GM23338 (cell line): ENCODE measurements at regions not wholly inside any gene's neighbourhood (a gene's known extent, or its start where the extent isn't known, plus 50 kb on each side); places are given as distances from the start of the nearest gene placed in this dataset.

Experiments used
- ATAC-seq: fragments of 200-7000 bp; cut with Tn5 transposase; 3 replicates; pipeline ENCODE4 v1.9.1; 2020
- DNase-seq: peaks from one replicate; pipeline ENCODE4 v3.0.0-alpha.2; 2015; ENCODE audit warnings: low spot score
- H2AFZ ChIP-seq: fragments of 200-600 bp; sonication (generic); 2 replicates; pipeline ENCODE4 v1.8.0; 2016; ENCODE audit warnings: antibody characterized with exemption, mild to moderate bottlenecking, moderate library complexity
- H3F3A ChIP-seq: fragments of 200-600 bp; sonication (generic); replicated peaks from 2 replicates; pipeline ENCODE4 v1.8.0; 2017; ENCODE audit warnings: antibody characterized with exemption, mixed run types, low read depth
- H3K27ac ChIP-seq: fragments of 200-600 bp; sonication (generic); 2 replicates; pipeline ENCODE4 v1.6.1; 2016; ENCODE audit warnings: low read depth
- H3K27me3 ChIP-seq: fragments of 200-600 bp; sonication (generic); 2 replicates; pipeline ENCODE4 v1.8.0; 2016; ENCODE audit warnings: mild to moderate bottlenecking, mixed run types, moderate library complexity; ENCODE audit not compliant: insufficient read depth
- H3K36me3 ChIP-seq: fragments of 200-600 bp; sonication (generic); 2 replicates; pipeline ENCODE4 v1.8.0; 2016; ENCODE audit warnings: mild to moderate bottlenecking; ENCODE audit not compliant: insufficient read depth
- H3K4me1 ChIP-seq: fragments of 200-600 bp; sonication (generic); 2 replicates; pipeline ENCODE4 v1.8.0; 2016; ENCODE audit warnings: mild to moderate bottlenecking, moderate library complexity; ENCODE audit not compliant: insufficient read depth
- H3K4me2 ChIP-seq: fragments of 200-600 bp; sonication (generic); 2 replicates; pipeline ENCODE4 v1.7.1; 2017; ENCODE audit warnings: mixed run types
- H3K4me3 ChIP-seq: fragments of 200-600 bp; sonication (generic); 2 replicates; pipeline ENCODE4 v1.6.1; 2016; ENCODE audit warnings: mixed run types
- H3K79me2 ChIP-seq: fragments of 200-600 bp; sonication (generic); replicated peaks from 2 replicates; pipeline ENCODE4 v1.8.0; 2017; ENCODE audit warnings: mild to moderate bottlenecking; ENCODE audit not compliant: insufficient read depth
- H3K9me2 ChIP-seq: fragments of 200-600 bp; sonication (generic); 2 replicates; pipeline ENCODE4 v1.8.0; 2017; ENCODE audit not compliant: insufficient read depth
- H4K20me1 ChIP-seq: fragments of 200-600 bp; sonication (generic); replicated peaks from 2 replicates; pipeline ENCODE4 v1.8.0; 2017; ENCODE audit warnings: mild to moderate bottlenecking; ENCODE audit not compliant: insufficient read depth
- H3K27ac Mint-ChIP-seq: 2 replicates; pipeline ENCODE4 v1.8.0; 2020; ENCODE audit warnings: inconsistent platforms, mild to moderate bottlenecking, moderate library complexity, mixed read lengths
- H3K27me3 Mint-ChIP-seq: 3 replicates; pipeline ENCODE4 v1.8.0; 2022; ENCODE audit warnings: low read depth, mild to moderate bottlenecking, moderate library complexity, mixed read lengths, inconsistent platforms; ENCODE audit not compliant: insufficient read depth, poor library complexity
- H3K36me3 Mint-ChIP-seq: 3 replicates; pipeline ENCODE4 v1.8.0; 2021; ENCODE audit warnings: low read depth, mild to moderate bottlenecking, inconsistent platforms, moderate library complexity, mixed read lengths
- H3K4me1 Mint-ChIP-seq: 3 replicates; pipeline ENCODE4 v1.8.0; 2020; ENCODE audit warnings: mild to moderate bottlenecking, inconsistent platforms, mixed read lengths
- H3K4me3 Mint-ChIP-seq: 3 replicates; pipeline ENCODE4 v1.8.0; 2021; ENCODE audit warnings: moderate library complexity, mild to moderate bottlenecking, inconsistent platforms, mixed read lengths
- H3K9me3 Mint-ChIP-seq: 3 replicates; pipeline ENCODE4 v1.8.0; 2020; ENCODE audit warnings: moderate library complexity, mild to moderate bottlenecking, inconsistent platforms, mixed read lengths
- EZH2phosphoT487 ChIP-seq: fragments of 200-600 bp; sonication (generic); IDR thresholded peaks from one replicate; pipeline ENCODE4 v1.8.1; 2018; ENCODE audit warnings: antibody characterized with exemption; ENCODE audit not compliant: unreplicated experiment
- POLR2AphosphoS5 ChIP-seq: IDR thresholded peaks from 2 replicates; pipeline ENCODE4 v1.6.1; 2016; ENCODE audit warnings: antibody characterized with exemption, low read depth
- STAT1 ChIP-seq: IDR thresholded peaks from one replicate; pipeline ENCODE4 v1.6.1; 2016; ENCODE audit warnings: antibody characterized with exemption; ENCODE audit not compliant: unreplicated experiment
- ZNF114 ChIP-seq: fragments of 250-450 bp; sonication (Bioruptor Pico); IDR thresholded peaks from 2 replicates; pipeline ENCODE4 v1.5.0; 2020; ENCODE audit warnings: mild to moderate bottlenecking, moderate library complexity
- TF ChIP-seq, protein P1 (sequence below), 2 experiments: fragments of 200-600 bp in 1 of 2; sonication (generic) in 1 of 2; conservative IDR thresholded peaks; 2 replicates each; pipeline versions ENCODE4 v1.5.1 to v1.6.1; 2016 to 2017; ENCODE audit warnings: antibody characterized with exemption in 2 of 2, low read depth in 2 of 2, mild to moderate bottlenecking in 2 of 2, moderate library complexity in 1 of 2
- TF ChIP-seq, protein P2 (sequence below): fragments of 250-450 bp; sonication (Bioruptor Pico); IDR thresholded peaks from 2 replicates; pipeline ENCODE4 v1.5.0; 2020; ENCODE audit warnings: mild to moderate bottlenecking, moderate library complexity
- TF ChIP-seq, protein P3 (sequence below): IDR thresholded peaks from 2 replicates; pipeline ENCODE4 v1.6.1; 2016; ENCODE audit warnings: antibody characterized with exemption
- TF ChIP-seq, protein P4 (sequence below): IDR thresholded peaks from one replicate; pipeline ENCODE4 v1.6.1; 2018; ENCODE audit warnings: antibody characterized with exemption; ENCODE audit not compliant: unreplicated experiment

DNA sequence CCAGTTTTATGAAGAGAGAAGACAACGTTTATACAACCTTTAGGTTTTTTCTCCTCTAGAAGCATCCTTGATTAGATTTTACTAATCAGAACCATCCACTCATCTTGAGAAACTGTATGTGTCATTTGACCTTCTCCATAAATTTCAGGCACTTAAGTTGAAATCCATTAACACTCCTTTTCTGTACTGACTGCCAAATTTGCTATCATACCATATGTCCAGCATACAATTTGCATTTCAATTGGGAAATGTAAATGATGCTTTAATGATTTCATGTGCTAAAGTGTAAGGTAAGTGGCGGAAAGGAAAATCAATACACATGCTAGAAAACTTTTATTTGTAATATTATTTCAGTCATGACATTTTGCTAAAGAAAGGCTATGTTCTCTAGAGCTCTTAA lies 731.6 kb downstream of the GBE1 start:
- no peak overlapping the region for H3K4me3 ChIP-seq
- H3K4me1 ChIP-seq, result no peaks in the 10 kb centered on the region
- no peak overlapping the region for H2AFZ ChIP-seq
- H3K36me3 ChIP-seq, result no peaks in the 10 kb centered on the region
- H3K4me2 ChIP-seq, result no peak overlapping the region
- H3K9me2 ChIP-seq, result no peaks in the 10 kb centered on the region; the same call in 1 of the 2 replicates
- H3K4me3 Mint-ChIP-seq, result no peak overlapping the region
- no peaks in the 10 kb centered on the region for H3K9me3 Mint-ChIP-seq
- ATAC-seq, result no peak
- no peaks in the 10 kb centered on the region; the same call in 2 of the 3 replicates for H3K36me3 Mint-ChIP-seq
- no peaks in the 10 kb centered on the region for H4K20me1 ChIP-seq
- no peak overlapping the region for H3K27ac ChIP-seq
- no peaks in the 10 kb centered on the region for H3K79me2 ChIP-seq
- H3K27me3 Mint-ChIP-seq, result no peaks in the 10 kb centered on the region
- TF ChIP-seq ZNF114 (CRISPR knock-in tag) (no peak), EZH2phosphoT487 (no peak)
- TF ChIP-seq, protein P1, sequence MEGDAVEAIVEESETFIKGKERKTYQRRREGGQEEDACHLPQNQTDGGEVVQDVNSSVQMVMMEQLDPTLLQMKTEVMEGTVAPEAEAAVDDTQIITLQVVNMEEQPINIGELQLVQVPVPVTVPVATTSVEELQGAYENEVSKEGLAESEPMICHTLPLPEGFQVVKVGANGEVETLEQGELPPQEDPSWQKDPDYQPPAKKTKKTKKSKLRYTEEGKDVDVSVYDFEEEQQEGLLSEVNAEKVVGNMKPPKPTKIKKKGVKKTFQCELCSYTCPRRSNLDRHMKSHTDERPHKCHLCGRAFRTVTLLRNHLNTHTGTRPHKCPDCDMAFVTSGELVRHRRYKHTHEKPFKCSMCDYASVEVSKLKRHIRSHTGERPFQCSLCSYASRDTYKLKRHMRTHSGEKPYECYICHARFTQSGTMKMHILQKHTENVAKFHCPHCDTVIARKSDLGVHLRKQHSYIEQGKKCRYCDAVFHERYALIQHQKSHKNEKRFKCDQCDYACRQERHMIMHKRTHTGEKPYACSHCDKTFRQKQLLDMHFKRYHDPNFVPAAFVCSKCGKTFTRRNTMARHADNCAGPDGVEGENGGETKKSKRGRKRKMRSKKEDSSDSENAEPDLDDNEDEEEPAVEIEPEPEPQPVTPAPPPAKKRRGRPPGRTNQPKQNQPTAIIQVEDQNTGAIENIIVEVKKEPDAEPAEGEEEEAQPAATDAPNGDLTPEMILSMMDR (conservative IDR thresholded peaks at IDR 0.05; ENCODE audit: low read depth in 2 of 2), result no peak
- H3F3A ChIP-seq, result no peaks in the 10 kb centered on the region
- no peak overlapping the region for H3K27ac Mint-ChIP-seq
- H3K4me1 Mint-ChIP-seq, result no peaks in the 10 kb centered on the region
- no peak for DNase-seq
- no peaks in the 10 kb centered on the region for H3K27me3 ChIP-seq

DNA sequence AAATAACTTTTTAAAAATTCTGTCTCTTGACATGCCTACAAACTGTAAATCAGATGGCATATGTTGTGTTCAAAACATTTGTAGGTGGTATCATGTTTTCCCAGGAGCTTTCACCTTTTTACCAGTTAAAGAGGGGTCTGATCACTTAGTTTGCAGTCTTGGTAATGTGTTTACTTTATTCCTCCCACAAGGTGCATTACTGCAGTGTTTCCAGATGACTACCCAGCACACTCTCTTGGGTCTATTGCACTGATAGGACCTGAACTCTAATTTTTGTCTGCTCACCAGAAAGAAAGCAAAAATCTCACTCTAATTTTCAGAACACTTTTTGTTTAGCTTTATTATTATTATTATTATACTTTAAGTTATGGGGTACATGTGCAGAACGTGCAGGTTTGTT lies 734.1 kb downstream of the GBE1 start:
- Histone ChIP-seq H3K9me2 (no peaks in the 10 kb centered on the region), H3K79me2 (no peaks in the 10 kb centered on the region), H4K20me1 (no peaks in the 10 kb centered on the region), H3K27ac (no peak overlapping the region), H3K4me2 (no peak overlapping the region), H3K4me3 (no peak overlapping the region), H3K36me3 (no peaks in the 10 kb centered on the region), H3K4me1 (no peaks in the 10 kb centered on the region), H2AFZ (no peak overlapping the region), H3K27me3 (no peaks in the 10 kb centered on the region), H3F3A (no peaks in the 10 kb centered on the region)
- Mint-ChIP-seq H3K27ac (no peak overlapping the region), H3K4me1 (no peaks in the 10 kb centered on the region), H3K4me3 (no peak overlapping the region), H3K36me3 (no peaks in the 10 kb centered on the region), H3K27me3 (no peaks in the 10 kb centered on the region), H3K9me3 (no peaks in the 10 kb centered on the region)
- DNase-seq (no peak), ATAC-seq (no peak)
- TF ChIP-seq, protein P2, sequence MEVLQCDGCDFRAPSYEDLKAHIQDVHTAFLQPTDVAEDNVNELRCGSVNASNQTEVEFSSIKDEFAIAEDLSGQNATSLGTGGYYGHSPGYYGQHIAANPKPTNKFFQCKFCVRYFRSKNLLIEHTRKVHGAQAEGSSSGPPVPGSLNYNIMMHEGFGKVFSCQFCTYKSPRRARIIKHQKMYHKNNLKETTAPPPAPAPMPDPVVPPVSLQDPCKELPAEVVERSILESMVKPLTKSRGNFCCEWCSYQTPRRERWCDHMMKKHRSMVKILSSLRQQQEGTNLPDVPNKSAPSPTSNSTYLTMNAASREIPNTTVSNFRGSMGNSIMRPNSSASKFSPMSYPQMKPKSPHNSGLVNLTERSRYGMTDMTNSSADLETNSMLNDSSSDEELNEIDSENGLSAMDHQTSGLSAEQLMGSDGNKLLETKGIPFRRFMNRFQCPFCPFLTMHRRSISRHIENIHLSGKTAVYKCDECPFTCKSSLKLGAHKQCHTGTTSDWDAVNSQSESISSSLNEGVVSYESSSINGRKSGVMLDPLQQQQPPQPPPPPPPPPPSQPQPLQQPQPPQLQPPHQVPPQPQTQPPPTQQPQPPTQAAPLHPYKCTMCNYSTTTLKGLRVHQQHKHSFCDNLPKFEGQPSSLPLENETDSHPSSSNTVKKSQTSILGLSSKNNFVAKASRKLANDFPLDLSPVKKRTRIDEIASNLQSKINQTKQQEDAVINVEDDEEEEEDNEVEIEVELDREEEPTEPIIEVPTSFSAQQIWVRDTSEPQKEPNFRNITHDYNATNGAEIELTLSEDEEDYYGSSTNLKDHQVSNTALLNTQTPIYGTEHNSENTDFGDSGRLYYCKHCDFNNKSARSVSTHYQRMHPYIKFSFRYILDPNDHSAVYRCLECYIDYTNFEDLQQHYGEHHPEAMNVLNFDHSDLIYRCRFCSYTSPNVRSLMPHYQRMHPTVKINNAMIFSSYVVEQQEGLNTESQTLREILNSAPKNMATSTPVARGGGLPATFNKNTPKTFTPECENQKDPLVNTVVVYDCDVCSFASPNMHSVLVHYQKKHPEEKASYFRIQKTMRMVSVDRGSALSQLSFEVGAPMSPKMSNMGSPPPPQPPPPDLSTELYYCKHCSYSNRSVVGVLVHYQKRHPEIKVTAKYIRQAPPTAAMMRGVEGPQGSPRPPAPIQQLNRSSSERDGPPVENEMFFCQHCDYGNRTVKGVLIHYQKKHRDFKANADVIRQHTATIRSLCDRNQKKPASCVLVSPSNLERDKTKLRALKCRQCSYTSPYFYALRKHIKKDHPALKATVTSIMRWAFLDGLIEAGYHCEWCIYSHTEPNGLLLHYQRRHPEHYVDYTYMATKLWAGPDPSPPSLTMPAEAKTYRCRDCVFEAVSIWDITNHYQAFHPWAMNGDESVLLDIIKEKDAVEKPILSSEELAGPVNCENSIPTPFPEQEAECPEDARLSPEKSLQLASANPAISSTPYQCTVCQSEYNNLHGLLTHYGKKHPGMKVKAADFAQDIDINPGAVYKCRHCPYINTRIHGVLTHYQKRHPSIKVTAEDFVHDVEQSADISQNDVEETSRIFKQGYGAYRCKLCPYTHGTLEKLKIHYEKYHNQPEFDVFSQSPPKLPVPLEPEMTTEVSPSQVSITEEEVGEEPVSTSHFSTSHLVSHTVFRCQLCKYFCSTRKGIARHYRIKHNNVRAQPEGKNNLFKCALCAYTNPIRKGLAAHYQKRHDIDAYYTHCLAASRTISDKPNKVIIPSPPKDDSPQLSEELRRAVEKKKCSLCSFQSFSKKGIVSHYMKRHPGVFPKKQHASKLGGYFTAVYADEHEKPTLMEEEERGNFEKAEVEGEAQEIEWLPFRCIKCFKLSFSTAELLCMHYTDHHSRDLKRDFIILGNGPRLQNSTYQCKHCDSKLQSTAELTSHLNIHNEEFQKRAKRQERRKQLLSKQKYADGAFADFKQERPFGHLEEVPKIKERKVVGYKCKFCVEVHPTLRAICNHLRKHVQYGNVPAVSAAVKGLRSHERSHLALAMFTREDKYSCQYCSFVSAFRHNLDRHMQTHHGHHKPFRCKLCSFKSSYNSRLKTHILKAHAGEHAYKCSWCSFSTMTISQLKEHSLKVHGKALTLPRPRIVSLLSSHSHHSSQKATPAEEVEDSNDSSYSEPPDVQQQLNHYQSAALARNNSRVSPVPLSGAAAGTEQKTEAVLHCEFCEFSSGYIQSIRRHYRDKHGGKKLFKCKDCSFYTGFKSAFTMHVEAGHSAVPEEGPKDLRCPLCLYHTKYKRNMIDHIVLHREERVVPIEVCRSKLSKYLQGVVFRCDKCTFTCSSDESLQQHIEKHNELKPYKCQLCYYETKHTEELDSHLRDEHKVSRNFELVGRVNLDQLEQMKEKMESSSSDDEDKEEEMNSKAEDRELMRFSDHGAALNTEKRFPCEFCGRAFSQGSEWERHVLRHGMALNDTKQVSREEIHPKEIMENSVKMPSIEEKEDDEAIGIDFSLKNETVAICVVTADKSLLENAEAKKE (CRISPR knock-in tag), result no peak
- no peak for TF ChIP-seq POLR2AphosphoS5
- TF ChIP-seq, protein P3, sequence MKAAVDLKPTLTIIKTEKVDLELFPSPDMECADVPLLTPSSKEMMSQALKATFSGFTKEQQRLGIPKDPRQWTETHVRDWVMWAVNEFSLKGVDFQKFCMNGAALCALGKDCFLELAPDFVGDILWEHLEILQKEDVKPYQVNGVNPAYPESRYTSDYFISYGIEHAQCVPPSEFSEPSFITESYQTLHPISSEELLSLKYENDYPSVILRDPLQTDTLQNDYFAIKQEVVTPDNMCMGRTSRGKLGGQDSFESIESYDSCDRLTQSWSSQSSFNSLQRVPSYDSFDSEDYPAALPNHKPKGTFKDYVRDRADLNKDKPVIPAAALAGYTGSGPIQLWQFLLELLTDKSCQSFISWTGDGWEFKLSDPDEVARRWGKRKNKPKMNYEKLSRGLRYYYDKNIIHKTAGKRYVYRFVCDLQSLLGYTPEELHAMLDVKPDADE, result no peak
- no peak for TF ChIP-seq STAT1
- TF ChIP-seq, protein P4, sequence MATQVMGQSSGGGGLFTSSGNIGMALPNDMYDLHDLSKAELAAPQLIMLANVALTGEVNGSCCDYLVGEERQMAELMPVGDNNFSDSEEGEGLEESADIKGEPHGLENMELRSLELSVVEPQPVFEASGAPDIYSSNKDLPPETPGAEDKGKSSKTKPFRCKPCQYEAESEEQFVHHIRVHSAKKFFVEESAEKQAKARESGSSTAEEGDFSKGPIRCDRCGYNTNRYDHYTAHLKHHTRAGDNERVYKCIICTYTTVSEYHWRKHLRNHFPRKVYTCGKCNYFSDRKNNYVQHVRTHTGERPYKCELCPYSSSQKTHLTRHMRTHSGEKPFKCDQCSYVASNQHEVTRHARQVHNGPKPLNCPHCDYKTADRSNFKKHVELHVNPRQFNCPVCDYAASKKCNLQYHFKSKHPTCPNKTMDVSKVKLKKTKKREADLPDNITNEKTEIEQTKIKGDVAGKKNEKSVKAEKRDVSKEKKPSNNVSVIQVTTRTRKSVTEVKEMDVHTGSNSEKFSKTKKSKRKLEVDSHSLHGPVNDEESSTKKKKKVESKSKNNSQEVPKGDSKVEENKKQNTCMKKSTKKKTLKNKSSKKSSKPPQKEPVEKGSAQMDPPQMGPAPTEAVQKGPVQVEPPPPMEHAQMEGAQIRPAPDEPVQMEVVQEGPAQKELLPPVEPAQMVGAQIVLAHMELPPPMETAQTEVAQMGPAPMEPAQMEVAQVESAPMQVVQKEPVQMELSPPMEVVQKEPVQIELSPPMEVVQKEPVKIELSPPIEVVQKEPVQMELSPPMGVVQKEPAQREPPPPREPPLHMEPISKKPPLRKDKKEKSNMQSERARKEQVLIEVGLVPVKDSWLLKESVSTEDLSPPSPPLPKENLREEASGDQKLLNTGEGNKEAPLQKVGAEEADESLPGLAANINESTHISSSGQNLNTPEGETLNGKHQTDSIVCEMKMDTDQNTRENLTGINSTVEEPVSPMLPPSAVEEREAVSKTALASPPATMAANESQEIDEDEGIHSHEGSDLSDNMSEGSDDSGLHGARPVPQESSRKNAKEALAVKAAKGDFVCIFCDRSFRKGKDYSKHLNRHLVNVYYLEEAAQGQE, result no peak
- no peak for TF ChIP-seq ZNF114 (CRISPR knock-in tag)
- TF ChIP-seq EZH2phosphoT487, result no peak
